ENCODE measurements at regions not wholly inside any gene's neighbourhood (a gene's known extent, or its start where the extent isn't known, plus 50 kb on each side); places are given as distances from the start of the nearest gene placed in this dataset.

DNA sequence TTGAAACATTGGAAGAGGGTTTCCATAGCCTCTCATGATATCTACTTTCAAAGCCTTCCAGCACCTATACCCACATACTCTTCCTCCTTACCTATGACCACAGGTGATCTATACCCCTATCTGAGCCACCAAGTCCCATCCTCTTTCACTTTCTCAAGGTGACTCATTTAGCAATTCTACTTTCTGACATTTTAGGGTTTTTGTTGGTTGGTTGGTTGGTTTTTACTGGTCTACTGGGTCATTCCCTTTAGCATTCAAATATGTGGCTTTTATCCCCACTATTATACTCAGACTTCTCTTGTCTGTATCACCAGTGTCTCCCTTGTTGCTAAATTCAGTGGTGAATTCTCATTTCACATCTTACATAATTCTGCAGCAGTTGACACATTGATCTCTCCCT is 130.4 kb upstream of the STEAP4 start:
- TF ChIP-seq PAX8 (CRISPR knock-in tag; IDR thresholded peaks at IDR 0.05; ENCODE audit: borderline replicate concordance) (no peak), TBP (CRISPR knock-in tag; IDR thresholded peaks at IDR 0.05) (no peak), KAT8 (CRISPR knock-in tag; IDR thresholded peaks at IDR 0.05) (no peak), GTF2F1 (IDR thresholded peaks at IDR 0.05; ENCODE audit: low read length) (no peak)
- TF ChIP-seq, protein P1, sequence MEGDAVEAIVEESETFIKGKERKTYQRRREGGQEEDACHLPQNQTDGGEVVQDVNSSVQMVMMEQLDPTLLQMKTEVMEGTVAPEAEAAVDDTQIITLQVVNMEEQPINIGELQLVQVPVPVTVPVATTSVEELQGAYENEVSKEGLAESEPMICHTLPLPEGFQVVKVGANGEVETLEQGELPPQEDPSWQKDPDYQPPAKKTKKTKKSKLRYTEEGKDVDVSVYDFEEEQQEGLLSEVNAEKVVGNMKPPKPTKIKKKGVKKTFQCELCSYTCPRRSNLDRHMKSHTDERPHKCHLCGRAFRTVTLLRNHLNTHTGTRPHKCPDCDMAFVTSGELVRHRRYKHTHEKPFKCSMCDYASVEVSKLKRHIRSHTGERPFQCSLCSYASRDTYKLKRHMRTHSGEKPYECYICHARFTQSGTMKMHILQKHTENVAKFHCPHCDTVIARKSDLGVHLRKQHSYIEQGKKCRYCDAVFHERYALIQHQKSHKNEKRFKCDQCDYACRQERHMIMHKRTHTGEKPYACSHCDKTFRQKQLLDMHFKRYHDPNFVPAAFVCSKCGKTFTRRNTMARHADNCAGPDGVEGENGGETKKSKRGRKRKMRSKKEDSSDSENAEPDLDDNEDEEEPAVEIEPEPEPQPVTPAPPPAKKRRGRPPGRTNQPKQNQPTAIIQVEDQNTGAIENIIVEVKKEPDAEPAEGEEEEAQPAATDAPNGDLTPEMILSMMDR (CRISPR knock-in tag; IDR thresholded peaks at IDR 0.05) = no peak
- TF ChIP-seq, protein P2, sequence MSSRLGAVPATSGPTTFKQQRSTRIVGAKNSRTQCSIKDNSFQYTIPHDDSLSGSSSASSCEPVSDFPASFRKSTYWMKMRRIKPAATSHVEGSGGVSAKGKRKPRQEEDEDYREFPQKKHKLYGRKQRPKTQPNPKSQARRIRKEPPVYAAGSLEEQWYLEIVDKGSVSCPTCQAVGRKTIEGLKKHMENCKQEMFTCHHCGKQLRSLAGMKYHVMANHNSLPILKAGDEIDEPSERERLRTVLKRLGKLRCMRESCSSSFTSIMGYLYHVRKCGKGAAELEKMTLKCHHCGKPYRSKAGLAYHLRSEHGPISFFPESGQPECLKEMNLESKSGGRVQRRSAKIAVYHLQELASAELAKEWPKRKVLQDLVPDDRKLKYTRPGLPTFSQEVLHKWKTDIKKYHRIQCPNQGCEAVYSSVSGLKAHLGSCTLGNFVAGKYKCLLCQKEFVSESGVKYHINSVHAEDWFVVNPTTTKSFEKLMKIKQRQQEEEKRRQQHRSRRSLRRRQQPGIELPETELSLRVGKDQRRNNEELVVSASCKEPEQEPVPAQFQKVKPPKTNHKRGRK (CRISPR knock-in tag; IDR thresholded peaks at IDR 0.05) = no peak
- TF ChIP-seq, protein P3, sequence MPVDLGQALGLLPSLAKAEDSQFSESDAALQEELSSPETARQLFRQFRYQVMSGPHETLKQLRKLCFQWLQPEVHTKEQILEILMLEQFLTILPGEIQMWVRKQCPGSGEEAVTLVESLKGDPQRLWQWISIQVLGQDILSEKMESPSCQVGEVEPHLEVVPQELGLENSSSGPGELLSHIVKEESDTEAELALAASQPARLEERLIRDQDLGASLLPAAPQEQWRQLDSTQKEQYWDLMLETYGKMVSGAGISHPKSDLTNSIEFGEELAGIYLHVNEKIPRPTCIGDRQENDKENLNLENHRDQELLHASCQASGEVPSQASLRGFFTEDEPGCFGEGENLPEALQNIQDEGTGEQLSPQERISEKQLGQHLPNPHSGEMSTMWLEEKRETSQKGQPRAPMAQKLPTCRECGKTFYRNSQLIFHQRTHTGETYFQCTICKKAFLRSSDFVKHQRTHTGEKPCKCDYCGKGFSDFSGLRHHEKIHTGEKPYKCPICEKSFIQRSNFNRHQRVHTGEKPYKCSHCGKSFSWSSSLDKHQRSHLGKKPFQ (CRISPR knock-in tag; IDR thresholded peaks at IDR 0.05; ENCODE audit: insufficient replicate concordance) = no peak
